GM18517 (cell line): ENCODE measurements at regions not wholly inside any gene's neighbourhood (a gene's known extent, or its start where the extent isn't known, plus 50 kb on each side); places are given as distances from the start of the nearest gene placed in this dataset.

Experiments
- ATAC-seq: cut with Tn5 transposase; IDR thresholded peaks from one replicate; pipeline ENCODE4 v1.9.1; 2021; ENCODE audit warnings: mild to moderate bottlenecking, moderate library complexity; ENCODE audit not compliant: unreplicated experiment

DNA sequence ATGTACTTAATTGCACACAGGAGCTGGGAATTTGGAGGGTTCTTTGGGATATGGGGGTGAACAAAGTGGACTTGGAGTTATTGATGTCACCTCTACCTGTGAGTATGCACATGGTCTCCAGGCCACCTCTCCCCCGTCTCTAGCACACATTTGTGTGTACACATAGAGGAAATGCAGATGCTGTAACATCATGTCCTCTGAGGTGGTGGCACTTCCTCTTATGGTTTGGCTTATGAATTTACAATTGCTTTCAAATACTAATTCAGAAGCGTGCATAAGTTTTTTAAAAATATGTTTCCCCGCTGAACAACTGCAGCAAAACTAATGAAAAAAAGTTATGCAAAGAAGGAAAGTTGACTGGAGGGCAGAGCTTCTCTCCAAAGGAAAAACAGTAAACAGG is 152.0 kb upstream of the TENM4 start:
- ATAC-seq = no peak

DNA sequence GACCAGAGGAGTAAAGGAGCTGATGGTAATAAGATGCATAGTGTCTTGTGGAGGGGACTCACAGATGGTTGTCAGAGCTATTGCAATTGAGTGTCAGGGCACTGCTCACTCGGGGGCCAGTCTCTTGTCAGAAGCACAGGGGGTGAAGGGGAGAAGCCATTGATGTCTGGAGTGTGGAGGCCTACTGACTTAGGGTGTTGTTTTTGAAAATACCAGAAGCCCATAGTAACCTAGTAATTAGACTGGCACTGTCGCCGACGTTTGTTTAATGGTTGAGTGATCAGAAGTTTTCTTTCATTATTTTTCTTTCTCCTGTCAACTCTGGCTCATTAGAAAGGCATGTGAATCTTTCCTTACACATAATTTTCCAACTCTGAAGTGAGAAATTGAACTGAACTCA is 151.6 kb upstream of the TENM4 start:
- ATAC-seq = no peak

DNA sequence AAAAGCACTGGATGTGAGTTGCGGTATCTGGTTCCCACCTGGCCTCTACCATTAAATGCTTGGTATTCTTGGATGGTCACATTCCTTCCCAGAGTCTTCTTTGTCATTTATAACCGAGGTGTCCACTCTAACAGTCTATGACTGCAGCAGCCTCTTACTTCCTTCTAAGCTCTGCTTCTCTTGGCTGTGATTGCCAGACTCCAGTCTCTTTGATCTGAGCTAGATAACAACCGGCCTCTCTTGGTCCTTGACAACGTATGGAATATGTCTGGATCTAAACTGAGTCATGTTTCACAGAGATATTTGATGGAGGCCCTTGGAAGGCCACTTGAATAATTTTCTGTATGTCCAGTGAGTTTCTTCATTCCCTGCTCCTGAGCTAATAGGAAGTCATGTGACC is 141.6 kb upstream of the TENM4 start:
- no peak for ATAC-seq

DNA sequence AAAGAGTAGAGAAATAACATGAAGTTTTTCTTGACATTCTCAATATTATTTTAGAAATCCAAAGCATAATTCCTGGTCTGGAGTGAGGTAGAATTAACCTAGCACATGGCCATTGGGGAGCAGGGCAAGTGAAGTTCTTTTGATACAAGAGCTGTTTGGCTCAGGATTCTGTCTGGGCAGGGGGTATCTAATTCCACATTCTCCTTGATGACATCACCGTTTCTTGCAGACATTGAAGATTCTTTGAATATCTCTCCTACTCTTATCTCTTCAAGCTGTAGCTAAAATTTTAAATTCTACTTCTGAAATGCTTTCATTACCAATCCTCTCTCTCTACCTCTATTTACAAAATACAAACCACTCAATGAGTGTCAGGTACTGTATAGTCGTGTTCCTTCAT is 138.2 kb upstream of the TENM4 start:
- no peak for ATAC-seq

DNA sequence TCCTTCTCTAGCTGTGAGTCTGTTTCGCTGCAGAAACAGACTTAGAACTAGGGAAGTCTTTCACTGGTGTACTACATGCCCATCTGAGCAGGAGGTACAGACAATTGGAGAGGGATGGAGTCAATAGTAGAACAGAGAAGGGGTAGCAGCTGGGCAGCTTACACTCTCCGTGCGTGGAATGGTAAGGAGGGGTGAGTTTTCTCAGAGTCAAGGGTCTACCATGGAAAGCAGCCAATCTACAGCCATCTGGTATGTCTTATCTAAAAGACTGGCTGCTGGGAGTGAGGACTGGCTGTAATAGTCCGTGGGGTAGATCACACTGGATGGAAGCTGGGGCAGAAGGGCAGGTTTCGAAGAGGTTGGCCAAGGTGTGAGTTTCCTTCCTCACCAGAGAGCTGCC is 137.3 kb upstream of the TENM4 start:
- ATAC-seq = no peak

DNA sequence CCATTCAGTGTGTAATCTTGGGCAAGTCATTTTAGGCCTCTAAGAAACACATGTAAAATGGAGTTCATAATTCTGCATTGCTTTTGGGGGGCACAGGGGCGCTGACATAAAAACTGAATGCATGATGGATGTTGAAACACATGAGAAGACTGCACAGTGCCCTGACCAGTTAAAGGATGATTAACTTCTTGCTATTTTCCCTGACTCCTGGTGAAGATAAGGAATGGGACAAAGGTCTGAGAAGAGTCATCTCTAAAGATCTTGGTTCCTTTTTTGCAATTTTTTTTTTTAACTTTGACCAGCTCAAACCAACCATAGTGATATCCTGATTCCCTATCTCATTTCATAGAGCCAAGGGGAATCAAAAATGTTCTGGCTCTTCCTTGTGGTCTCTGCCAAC is 134.9 kb upstream of the TENM4 start:
- ATAC-seq = no peak

DNA sequence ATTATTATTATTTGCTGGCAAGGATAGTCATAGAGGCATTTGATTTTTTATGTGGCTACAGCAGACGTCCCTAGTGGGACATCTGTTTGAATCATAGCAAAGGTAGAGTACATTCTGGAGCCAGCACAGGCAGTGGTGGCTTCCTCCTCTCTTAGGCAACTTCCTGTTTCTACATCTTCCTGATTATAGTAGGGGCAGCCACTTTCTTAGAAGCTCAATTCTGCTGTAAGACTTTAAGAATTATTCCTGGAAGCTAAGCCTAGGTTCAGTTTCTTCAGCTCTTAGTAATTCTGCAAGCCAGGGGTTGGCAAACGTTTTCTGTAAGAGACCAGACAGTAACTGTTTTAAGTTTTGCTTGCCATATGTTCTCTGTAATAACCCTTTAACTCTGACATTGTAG is 129.3 kb upstream of the TENM4 start:
- ATAC-seq = no peak

DNA sequence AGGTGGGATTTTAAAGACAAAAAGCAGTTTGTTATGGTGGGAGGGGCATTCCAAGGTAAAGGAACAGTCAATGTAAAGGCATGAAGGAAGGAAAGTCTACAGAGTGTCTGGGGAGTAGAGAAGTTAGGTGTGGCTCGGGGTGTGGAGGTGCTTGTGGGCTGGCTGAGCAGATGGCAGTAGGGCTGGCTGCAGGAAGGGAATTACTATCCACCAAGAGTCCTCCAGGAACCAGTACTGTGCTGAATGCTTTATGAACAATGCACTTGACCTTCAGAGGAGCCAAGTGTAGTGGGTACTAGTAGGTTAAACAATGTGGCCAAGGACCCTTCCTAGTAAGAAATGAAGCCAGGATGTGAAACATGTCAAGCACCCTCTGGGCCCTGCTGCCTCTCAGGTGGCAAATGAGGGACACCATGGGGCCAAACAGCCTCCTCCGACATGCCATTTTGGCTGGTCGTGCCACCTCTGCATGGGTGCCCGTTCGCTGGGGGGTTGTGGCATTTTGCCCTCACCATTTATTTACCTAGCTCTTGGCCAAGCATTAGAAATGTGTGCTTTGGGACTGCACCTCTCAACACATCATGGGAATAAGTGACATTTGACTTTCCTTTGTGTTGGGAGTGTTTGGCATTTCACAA is 123.6 kb upstream of the TENM4 start:
- no peak for ATAC-seq

DNA sequence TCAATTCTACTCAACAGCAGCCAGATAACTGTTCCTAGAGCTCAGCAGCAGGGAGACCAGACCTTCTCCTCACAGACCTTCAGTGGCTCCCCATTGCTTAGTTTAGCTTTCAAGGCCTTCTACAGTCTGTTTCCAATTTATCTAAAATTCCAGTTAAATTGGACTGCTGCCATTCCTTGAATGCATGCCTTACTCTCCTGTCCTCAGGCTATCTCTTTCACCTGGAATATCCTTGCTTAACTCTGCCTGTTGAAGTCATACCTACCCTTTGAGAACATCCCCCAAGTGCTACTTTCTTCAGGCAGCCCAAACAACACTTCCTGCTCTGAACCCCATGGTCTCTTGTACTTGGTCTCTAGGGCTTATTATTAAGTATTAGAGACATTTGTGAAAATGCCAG is 120.7 kb upstream of the TENM4 start:
- no peak for ATAC-seq

DNA sequence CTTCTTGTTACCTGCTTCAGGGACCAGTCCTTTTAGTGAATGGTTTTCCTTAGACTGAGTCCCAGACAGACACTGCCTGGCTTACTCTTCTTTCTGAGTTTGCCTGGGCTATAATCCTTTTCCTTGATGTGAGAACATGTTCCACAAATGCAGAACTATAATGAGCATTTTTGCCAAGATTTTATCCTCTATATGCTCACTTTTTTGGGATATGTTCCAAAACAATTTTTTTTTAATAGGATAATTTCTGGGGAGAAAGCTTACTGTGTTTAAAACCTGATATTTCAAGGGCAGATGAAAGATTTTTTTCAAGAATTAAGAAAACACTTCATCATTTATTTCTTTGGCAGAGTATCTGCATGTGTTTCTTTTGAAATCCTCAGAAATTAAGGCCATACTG is 110.0 kb upstream of the TENM4 start:
- no peak for ATAC-seq

DNA sequence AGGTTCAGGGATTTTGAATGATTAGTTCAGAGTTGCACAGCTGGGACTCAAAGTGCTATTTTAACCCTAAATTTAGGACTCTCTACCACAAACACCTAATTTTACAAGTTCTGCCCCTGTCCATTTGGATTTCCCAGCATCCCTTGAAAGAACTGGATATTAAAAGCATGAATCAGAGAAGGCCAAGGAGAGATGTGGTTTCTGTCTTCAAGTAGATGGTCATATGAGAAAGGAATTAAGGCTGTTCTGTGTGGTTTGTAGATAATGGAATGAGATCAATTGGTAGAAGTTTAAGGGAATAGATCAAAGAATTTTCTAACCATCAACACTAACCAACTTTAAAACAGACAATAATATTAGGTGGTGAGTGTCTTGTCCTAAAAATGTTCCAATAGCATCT is 106.4 kb upstream of the TENM4 start:
- ATAC-seq = no peak

DNA sequence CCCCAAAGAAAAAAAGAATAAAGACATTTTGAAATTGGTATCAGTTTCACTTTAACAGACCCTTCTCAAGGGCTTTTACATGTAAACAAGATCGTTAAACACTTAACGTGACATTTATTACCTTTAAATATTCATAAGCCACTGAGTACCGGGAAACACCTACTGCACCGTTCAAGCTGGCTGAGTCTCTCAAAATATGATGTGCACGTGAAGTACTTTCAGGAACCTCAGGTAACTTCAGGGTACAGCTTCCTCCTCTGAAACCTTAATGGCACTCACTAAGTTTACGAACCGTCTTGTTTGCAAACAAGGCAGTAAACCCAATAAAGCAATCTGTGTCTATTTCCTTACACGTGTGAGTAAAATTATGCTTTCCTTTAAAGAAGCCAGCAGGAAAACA is 105.5 kb upstream of the TENM4 start:
- no peak for ATAC-seq

DNA sequence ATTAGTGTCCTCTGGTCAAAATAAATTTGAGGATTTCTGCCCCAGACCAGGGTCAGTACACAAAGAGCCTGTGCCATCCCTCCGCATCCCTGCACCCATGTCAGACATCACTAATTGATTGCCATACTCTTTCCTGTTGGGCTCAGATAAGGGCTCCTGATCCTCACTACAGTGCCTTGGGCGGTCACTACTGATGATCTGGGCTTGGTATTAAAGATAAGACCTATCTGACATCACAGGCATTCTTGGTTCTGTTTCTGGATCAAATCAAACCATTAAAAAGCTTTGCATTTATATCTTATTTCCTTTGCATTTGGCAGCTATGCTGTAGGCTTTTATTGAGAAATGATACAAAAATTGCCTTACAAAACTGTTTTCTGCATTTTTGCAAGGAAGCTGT is 103.5 kb upstream of the TENM4 start:
- ATAC-seq = no peak

DNA sequence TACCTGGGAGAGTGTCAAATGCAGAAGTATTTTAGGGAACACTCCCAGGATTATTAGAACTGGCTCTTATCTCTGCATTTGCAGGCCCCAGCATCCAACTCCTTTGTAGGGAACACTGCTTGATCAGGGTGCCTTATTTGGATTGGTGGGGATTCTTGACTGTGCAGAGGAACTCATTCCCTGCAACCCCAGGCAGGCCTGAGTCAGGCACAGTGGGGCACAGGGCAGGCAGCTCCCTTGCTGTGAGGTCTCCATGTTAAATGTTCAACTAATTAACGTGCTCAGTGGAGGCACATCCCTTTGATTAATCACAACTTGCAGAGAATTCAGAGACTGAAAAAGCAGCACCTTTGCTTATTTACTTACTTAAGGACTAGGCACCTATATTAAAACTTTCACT is 102.3 kb upstream of the TENM4 start:
- no peak for ATAC-seq

DNA sequence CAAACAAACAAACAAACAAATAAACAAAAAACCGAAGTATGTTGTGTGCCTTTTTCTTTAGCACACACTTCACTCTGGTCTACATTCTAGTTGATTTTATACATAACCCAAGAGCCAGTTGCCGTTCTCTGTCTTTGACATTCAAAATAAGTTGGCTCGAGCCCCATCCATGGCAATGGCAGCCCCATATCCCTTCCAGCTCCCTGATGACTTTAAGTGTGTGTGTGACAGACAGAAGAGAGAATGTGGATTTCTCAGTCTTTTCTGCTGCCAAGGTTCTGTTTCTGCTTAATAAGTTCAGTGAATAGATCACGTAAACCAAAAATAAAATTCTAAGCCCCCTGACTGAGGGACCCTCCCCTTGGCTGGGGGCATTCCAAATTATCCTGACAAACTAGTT is 100.6 kb upstream of the TENM4 start:
- ATAC-seq = no peak

DNA sequence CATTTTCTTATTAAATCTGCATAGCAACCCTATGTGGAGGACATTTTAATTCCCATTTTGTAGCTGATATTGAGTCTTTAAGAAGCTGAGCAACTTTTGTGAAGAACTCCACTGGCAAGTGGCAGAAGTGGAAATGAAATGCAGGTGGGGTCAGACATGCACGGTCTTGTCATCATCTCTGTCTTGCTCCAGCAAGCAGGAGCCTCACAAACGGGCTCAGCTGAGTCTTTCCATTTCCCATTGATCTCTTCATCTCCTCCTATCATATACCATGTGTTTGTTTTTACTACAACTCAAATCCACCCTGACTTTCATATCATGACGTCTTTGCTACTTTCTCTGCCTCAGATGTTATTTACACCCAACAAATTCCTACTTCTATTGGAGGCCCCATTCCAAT is 97.9 kb upstream of the TENM4 start:
- ATAC-seq = no peak

DNA sequence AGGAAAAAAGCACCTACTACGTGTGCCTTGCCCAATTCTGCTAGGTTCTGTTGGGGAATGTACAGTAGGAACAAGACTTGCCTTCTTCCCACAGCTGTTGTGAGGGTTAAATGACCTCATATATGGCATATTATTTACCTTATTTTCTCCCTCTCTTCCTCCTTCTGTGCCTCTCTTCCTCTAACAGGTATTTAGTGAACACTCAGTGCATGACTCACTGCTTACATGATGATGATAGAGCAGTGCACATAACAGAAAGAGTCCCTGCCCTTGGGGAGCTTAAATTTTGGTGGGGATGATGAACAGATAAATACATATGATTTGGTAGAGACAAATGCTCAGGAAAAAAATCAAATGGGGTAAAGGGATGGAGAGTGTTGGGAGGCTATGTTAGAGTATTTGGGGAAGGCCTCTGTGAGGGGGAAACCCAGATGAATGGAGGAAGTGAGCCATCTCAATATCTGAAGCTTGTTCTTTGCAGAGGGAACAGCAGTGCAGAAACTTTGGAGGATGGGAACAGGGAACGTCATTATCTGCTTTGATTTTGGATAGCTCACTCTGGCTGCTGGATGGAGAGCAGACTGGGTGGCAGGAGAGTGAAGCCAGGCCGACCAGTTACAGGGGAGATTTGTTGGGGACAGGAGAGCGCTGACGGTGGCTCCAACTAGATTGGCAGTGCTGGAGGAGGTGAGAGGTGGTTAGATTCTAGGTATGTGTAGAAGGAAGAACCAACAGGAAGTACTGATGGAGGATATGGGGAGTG is 95.5 kb upstream of the TENM4 start:
- no peak for ATAC-seq

DNA sequence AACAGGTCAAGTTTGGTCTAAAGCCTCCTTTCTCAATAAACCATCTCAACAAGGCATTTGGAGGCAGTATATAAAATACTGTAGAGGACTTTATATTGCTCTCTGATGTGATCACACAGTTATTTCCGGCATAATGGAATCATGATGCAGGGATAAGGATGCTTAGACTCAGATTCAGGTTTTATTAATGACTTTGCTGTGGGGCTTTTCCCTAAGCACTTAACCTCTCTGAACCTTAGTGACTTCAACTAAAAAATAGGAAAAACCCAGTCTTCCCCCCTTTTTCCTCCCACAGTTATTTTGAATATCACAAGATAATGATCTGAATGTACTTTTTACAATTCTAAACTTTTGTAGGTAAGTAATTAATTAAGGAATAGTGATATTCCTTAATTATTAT is 94.8 kb upstream of the TENM4 start:
- ATAC-seq = no peak

DNA sequence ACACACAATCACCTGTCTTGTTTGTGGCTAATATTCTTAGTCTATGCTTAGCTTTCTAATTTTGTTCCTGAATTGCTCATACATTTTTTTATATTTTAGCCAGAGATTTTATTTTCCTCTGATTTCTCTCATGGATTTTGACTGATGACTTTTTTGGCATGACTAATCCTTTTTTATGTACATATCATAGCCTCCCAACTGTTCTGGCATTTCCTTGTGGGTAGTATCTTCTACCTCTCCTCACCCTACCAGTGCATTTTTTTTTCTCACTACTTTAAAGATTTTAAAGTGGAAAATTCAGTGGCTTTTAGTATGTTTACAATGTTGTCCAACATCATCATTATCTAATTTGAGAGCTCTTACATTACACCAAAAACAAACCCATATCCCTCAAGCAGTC is 84.4 kb upstream of the TENM4 start:
- ATAC-seq = no peak

DNA sequence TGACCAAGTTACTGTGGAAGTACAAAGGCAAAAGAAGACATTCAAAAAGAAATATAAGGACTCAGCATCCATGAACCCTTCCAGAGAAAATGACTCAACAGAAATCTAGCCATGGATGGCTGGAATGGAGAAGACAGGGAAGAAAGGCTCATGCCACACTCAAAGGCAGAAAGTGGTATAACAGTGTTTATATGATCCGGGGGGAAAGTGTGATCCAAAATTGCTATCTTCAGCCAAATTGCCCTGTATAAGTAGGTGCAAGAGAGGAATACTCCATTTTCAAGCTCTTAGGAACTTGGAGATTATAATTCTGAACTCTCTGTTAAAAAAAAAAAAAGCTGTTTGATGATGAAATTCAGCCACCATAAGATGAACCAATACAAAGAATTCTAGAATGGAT is 81.8 kb upstream of the TENM4 start:
- no peak for ATAC-seq

DNA sequence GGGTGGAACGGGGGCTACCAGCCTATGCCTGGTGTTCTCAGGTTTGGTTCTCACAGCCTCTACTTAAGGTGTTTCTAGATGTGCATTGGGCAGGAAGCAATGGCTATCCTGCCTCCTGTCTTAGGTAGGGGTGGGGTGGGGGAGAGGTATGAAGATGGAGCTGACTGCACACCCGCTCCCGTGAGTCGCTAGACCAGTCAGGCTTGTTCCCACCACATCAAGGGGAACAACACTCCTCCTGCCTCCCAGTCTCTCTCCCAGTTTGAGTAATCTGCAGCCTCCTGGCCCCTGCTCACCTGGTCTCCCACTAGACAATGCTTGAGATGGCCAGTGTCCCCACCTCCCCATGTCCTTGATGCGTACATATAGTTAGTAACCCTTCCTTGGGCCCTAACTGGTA is 79.3 kb upstream of the TENM4 start:
- no peak for ATAC-seq

DNA sequence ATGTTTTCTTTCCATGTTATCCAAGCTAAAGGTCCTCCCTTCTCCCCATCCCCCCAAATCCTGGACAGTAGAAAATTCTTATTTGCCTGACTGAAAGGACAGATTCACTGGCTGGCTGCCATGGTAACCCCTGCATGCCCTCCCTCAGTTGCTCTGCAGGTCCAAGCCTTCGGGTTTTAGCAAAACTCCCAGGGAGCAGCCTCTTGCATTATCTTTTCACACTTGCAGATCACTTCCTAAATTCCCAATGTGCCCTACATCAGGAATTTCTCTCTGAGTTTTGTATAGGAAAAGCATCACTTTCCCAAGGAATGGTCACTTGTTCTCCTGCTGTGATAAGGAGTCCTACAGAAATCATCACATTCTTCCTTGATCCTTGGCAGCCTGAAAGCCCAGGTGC is 75.0 kb upstream of the TENM4 start:
- ATAC-seq = no peak

DNA sequence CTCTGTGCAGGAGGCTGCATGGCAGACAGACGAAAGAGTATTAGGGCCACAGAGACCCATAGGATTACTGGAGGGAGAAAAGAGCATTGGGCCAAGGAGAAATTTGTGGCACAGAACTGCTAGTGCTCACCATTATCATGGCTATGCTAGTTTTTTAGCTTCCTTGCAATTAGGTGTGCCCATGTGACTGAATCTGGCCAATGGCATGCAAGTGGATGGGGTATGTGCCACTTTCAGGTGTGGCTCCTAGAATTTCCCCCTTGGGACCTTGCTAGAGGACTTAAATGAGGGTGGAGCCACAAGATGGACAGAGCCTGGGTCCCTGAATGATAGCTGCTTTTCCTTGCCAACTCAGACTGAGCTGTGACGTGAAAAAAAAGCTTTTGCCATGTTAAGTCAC is 73.9 kb upstream of the TENM4 start:
- ATAC-seq = no peak
